Bronchial epithelial cell (primary cell): ENCODE measurements at regions not wholly inside any gene's neighbourhood (a gene's known extent, or its start where the extent isn't known, plus 50 kb on each side); places are given as distances from the start of the nearest gene placed in this dataset.

ENCODE experiments used
- DNase-seq: peaks from one replicate; pipeline ENCODE4 v3.0.0-alpha.2; 2010; ENCODE audit warnings: low read depth
- FAIRE-seq: peaks from 2 replicates; lab custom pipeline; 2011; peaks lifted over from hg19 to GRCh38; lab: Jason Lieb, UNC
- H3K27me3 ChIP-seq: 2 replicates; pipeline ENCODE4 v1.5.1; 2011; ENCODE audit warnings: low read length; ENCODE audit not compliant: control insufficient read depth, insufficient read depth
- H3K36me3 ChIP-seq: 2 replicates; pipeline ENCODE4 v1.5.1; 2011; ENCODE audit warnings: low read length; ENCODE audit not compliant: control insufficient read depth, insufficient read depth
- H3K4me3 ChIP-seq: 2 replicates; pipeline ENCODE4 v1.5.1; 2011; ENCODE audit warnings: mild to moderate bottlenecking, low read depth, low read length, control low read depth
- TF ChIP-seq, protein P1 (sequence below): IDR thresholded peaks from 2 replicates; pipeline ENCODE4 v1.5.1; 2011; ENCODE audit warnings: mild to moderate bottlenecking, moderate library complexity, low read length, control low read depth, inconsistent platforms; ENCODE audit not compliant: insufficient read depth, severe bottlenecking

DNA sequence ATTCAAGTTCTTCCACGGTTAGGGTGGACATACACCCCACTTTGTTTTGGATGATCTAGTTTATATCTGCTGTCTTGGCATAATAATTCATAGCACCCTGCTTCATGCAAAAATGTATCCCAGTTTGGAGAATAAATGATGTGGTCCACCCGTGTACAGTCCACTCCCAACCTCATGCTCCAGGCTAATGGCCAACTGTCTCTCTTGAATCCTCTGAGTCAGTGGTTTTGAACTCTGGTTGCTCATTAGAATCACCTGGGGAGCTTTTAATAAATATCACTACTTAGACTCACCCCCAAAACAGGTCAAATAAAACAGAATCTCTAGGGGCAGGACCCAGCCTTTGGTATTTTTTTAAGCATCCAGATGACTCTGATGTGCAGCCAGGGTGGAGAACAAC is 78.5 kb downstream of the SDC1 start:
- FAIRE-seq, result no peak
- Histone ChIP-seq H3K4me3 (no peak overlapping the region), H3K36me3 (no peaks in the 10 kb centered on the region), H3K27me3 (no peaks in the 10 kb centered on the region)
- no peak for DNase-seq
- TF ChIP-seq, protein P1, sequence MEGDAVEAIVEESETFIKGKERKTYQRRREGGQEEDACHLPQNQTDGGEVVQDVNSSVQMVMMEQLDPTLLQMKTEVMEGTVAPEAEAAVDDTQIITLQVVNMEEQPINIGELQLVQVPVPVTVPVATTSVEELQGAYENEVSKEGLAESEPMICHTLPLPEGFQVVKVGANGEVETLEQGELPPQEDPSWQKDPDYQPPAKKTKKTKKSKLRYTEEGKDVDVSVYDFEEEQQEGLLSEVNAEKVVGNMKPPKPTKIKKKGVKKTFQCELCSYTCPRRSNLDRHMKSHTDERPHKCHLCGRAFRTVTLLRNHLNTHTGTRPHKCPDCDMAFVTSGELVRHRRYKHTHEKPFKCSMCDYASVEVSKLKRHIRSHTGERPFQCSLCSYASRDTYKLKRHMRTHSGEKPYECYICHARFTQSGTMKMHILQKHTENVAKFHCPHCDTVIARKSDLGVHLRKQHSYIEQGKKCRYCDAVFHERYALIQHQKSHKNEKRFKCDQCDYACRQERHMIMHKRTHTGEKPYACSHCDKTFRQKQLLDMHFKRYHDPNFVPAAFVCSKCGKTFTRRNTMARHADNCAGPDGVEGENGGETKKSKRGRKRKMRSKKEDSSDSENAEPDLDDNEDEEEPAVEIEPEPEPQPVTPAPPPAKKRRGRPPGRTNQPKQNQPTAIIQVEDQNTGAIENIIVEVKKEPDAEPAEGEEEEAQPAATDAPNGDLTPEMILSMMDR, result no peak

DNA sequence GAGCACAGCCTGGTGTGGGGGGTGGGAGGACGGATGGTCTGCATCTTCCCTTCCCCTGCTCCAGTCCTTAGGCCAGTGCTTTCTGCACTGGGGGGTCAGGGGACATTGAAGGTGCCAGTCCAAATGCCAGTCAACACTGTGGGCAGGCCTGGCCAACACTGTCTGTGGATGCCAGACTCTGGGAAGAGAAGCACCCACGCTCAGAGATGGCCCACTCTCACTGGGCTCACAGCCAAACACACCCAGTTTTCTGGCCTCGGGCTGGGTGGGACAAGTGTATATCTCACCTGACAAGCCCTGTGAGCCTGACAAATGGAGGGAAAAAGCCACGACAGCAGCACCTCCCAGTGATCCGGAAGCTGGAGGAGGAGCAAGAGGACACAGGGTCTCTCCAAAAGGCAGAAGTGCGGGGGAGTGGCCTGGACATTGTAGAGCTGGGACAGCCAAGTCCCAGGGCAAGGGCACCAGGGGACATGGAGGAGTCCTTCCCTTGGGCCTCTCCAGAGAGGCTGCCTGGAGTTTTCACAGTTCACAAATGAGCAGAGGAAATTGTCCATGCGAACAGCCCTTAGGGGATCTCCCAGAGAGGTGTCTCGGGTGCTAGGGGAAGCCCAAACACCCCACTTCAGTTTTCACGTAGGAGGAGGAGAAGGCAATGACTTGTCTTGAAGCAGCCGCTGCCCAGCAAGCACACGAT is 79.3 kb downstream of the SDC1 start:
- DNase-seq, result no peak
- no peak for FAIRE-seq
- Histone ChIP-seq H3K36me3 (no peaks in the 10 kb centered on the region), H3K4me3 (no peak overlapping the region), H3K27me3 (no peaks in the 10 kb centered on the region)
- TF ChIP-seq, protein P1, result no peak

DNA sequence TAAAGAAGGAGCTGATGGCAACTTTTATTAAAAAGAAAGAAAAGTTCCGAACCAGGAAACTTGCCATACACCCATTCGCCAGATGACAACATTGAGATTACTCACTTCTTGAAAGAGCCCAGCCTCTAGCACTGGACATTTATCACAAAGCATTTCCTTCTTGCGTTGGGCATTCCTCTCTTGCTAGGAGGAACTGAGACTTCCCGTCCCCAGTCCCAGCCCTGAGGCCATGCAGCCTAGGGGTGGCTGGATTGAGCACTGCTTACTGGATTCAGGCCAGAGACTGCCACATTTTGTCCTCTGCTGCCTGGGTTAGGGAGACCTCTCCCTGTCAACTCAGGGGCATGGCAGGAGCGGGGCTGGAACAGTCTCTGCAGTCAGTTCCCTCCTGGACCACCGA is 80.1 kb downstream of the SDC1 start:
- Histone ChIP-seq H3K27me3 (no peaks in the 10 kb centered on the region), H3K4me3 (no peak overlapping the region), H3K36me3 (no peaks in the 10 kb centered on the region)
- DNase-seq (no peak), FAIRE-seq (no peak)
- TF ChIP-seq, protein P1, result no peak

DNA sequence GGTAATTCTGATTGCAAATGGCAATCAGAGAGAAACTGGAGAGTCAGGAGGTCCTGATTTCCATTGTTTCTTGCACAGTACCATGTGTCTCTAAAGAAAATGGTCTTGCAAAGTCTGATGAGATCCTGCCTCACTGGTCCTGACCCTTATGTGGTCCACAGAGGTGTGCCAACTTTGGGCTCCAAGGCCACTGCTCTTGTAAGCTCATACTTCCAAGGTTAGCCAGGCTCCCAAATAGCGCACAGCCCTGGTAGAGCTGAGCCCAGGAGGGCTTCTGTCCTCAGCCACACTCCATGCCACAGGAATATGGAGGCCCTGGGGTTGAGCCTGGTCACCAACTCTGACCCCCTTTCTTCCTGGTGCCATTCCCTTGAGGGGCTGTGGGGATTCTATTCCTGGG is 80.7 kb downstream of the SDC1 start:
- Histone ChIP-seq H3K36me3 (no peaks in the 10 kb centered on the region), H3K4me3 (no peak overlapping the region), H3K27me3 (no peaks in the 10 kb centered on the region)
- FAIRE-seq (no peak), DNase-seq (no peak)
- TF ChIP-seq, protein P1, result no peak

DNA sequence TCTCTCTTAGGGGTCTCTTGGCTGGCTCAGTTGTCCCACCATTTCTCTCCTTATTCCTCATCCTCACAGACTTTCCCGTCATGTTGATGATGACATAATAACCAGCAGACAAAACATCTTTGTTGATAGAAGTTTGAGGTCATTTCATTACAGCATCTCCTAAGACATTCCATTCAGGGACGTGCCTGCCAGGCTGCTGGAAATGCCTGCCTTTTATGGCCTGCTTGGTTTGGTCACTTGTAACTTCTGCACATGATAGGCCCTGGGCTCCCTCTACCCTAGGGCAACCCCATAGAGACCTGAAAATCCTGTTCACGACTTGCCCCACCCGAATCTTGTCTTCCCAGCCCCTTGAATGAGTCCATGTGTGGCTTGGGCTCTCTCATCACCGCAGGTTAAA is 81.7 kb downstream of the SDC1 start:
- TF ChIP-seq, protein P1, result no peak
- Histone ChIP-seq H3K4me3 (no peak overlapping the region), H3K36me3 (no peaks in the 10 kb centered on the region), H3K27me3 (no peaks in the 10 kb centered on the region)
- FAIRE-seq (no peak), DNase-seq (peak; percentile 54)

DNA sequence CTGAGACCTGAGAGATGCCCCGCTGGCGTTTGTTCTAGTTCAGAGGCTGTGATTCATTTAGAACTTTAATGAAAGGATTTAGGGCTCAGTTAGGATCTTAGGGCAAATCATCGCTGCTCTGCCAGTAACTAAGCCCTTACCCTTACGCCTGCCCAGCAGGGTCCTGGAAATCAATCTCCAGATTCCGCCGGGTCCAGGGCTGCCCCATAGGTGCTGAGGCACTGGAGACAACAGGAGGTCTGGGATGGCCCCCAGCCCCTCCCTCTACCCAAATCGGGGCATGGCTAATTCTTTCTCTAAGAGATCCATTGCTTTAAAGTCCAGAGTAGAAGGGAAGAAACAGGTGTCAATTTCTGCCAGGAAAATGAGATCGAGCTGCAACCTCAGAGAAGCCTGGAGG is 83.1 kb downstream of the SDC1 start:
- DNase-seq (no peak), FAIRE-seq (no peak)
- TF ChIP-seq, protein P1, result no peak
- no peaks in the 10 kb centered on the region for H3K27me3 ChIP-seq
- H3K4me3 ChIP-seq, result no peak overlapping the region
- H3K36me3 ChIP-seq, result no peaks in the 10 kb centered on the region
